B cell (primary cell): ENCODE measurements at regions not wholly inside any gene's neighbourhood (a gene's known extent, or its start where the extent isn't known, plus 50 kb on each side); places are given as distances from the start of the nearest gene placed in this dataset.

Experiments used
- ATAC-seq: fragments of 200-7000 bp; cut with Tn5 transposase; one replicate; pipeline ENCODE4 v1.10.0; 2021; ENCODE audit warnings: low read depth, mild to moderate bottlenecking, moderate number of reproducible peaks, moderate library complexity
- CTCF ChIA-PET: fragments of 350-600 bp; sonication (Branson Sonifier 250); formaldehyde crosslinking; loops from one replicate; lab custom pipeline; 2021; ENCODE audit warnings: antibody characterized with exemption, inconsistent platforms; lab: Charles Lee
- POLR2A ChIA-PET: fragments of 350-600 bp; sonication (Branson Sonifier 250); formaldehyde crosslinking; loops from one replicate; lab custom pipeline; 2021; ENCODE audit warnings: antibody characterized with exemption; lab: Charles Lee
- DNase-seq: peaks from one replicate; pipeline ENCODE4 v3.0.0; 2013
- H2AFZ ChIP-seq: 2 replicates; pipeline ENCODE4 v1.6.1; 2012; ENCODE audit warnings: mild to moderate bottlenecking, low read depth, low read length; ENCODE audit not compliant: insufficient read depth, poor library complexity, severe bottlenecking
- H3K27ac ChIP-seq, 2 donors: 1 replicate in 1 of 2; 2 replicates in 1 of 2; pipeline ENCODE4 v1.5.1; 2012 to 2013; ENCODE audit warnings: low read length in 2 of 2, mild to moderate bottlenecking in 2 of 2, moderate library complexity in 1 of 2
- H3K27me3 ChIP-seq, 4 experiments: fragments of 200-600 bp in 1 of 4; sonication (generic) in 1 of 4; replicated peaks in 1 of 4; 1 replicate in 2 of 4; 2 replicates in 2 of 4; pipeline versions ENCODE4 v1.6.1 to v1.7.0; 2013 to 2016; ENCODE audit warnings: low read length in 3 of 4, mild to moderate bottlenecking in 2 of 4, mixed read lengths in 1 of 4, moderate library complexity in 1 of 4; ENCODE audit not compliant: insufficient read depth in 4 of 4, control insufficient read depth in 3 of 4; ENCODE audit errors: control extremely low read depth in 1 of 4
- H3K36me3 ChIP-seq, 2 experiments: replicated peaks in 1 of 2; 1 replicate in 1 of 2; 2 replicates in 1 of 2; pipeline versions ENCODE4 v1.6.1 to v1.7.1; 2013; ENCODE audit warnings: low read length in 1 of 2; ENCODE audit not compliant: insufficient read depth in 2 of 2, control insufficient read depth in 1 of 2; ENCODE audit errors: control extremely low read depth in 1 of 2, extremely low read depth in 1 of 2
- H3K4me1 ChIP-seq, 2 donors: fragments of 200-600 bp in 1 of 2; sonication (generic) in 1 of 2; 1 replicate in 1 of 2; 2 replicates in 1 of 2; pipeline versions ENCODE4 v1.5.1 to v1.6.1; 2013 to 2017; ENCODE audit warnings: low read length in 2 of 2; ENCODE audit not compliant: control insufficient read depth in 2 of 2, insufficient read depth in 2 of 2
- H3K4me2 ChIP-seq: replicated peaks from 2 replicates; pipeline ENCODE3; 2012; ENCODE audit warnings: mild to moderate bottlenecking, low read depth, low read length; ENCODE audit not compliant: poor library complexity, severe bottlenecking
- H3K4me3 ChIP-seq, 5 experiments: fragments of 200-600 bp in 1 of 5; sonication (generic) in 1 of 5; 1 replicate in 3 of 5; 2 replicates in 2 of 5; pipeline versions ENCODE4 v1.5.1 to v1.7.0; 2011 to 2016; ENCODE audit warnings: low read length in 4 of 5, mild to moderate bottlenecking in 4 of 5, low read depth in 2 of 5, control low read depth in 1 of 5, moderate library complexity in 1 of 5; ENCODE audit not compliant: insufficient read depth in 1 of 5; ENCODE audit errors: control extremely low read depth in 1 of 5, extremely low read depth in 1 of 5
- H3K79me2 ChIP-seq: fragments of 200-600 bp; sonication (generic); one replicate; pipeline ENCODE4 v1.6.0; 2016; ENCODE audit warnings: low read length; ENCODE audit not compliant: control insufficient read depth, insufficient read depth
- H3K9ac ChIP-seq: fragments of 200-600 bp; sonication (generic); 2 replicates; pipeline ENCODE4 v1.6.1; 2017; ENCODE audit warnings: mild to moderate bottlenecking, low read length, moderate library complexity
- H3K9me3 ChIP-seq, 3 donors: one replicate each; pipeline versions ENCODE4 v1.6.1 to v1.7.1; 2013; ENCODE audit warnings: low read length in 2 of 3; ENCODE audit not compliant: control insufficient read depth in 2 of 3, insufficient read depth in 1 of 3; ENCODE audit errors: control extremely low read depth in 1 of 3
- H4K20me1 ChIP-seq: 2 replicates; pipeline ENCODE4 v1.6.0; 2012; ENCODE audit warnings: mild to moderate bottlenecking, low read length; ENCODE audit not compliant: insufficient read depth, control insufficient read depth, poor library complexity, severe bottlenecking
- H3K27ac Mint-ChIP-seq: one replicate; pipeline ENCODE4 v1.8.0; 2021; ENCODE audit warnings: mixed read lengths
- H3K27me3 Mint-ChIP-seq: one replicate; pipeline ENCODE4 v1.8.0; 2021; ENCODE audit warnings: mixed read lengths
- H3K4me1 Mint-ChIP-seq: one replicate; pipeline ENCODE4 v1.8.0; 2021; ENCODE audit warnings: mixed read lengths
- H3K4me3 Mint-ChIP-seq: one replicate; pipeline ENCODE4 v1.8.0; 2021; ENCODE audit warnings: mixed read lengths
- H3K9me3 Mint-ChIP-seq: one replicate; pipeline ENCODE4 v1.8.0; 2022; ENCODE audit warnings: mixed read lengths; ENCODE audit not compliant: insufficient read depth
- EZH2 ChIP-seq: IDR thresholded peaks from 2 replicates; pipeline ENCODE4 v1.6.1; 2012; ENCODE audit warnings: borderline replicate concordance, low read depth, mild to moderate bottlenecking, moderate library complexity, low read length; ENCODE audit not compliant: insufficient read depth, poor library complexity, severe bottlenecking
- WGBS: methylation state at CpG from one replicate; pipeline ENCODE4 v1.1.5; 2013; ENCODE audit warnings: missing lambda C conversion rate; ENCODE audit not compliant: insufficient coverage; 5-methylcytosine and 5-hydroxymethylcytosine counted together
- intact Hi-C: fragments of 100-400 bp; cut with micrococcal nuclease; formaldehyde crosslinking; loops from one replicate; pipeline ENCODE4 v1.10.0; 2022
- TF ChIP-seq, protein P1 (sequence below): fragments of 200-600 bp; IDR thresholded peaks from one replicate; pipeline ENCODE4 v1.8.0; 2022; ENCODE audit warnings: antibody characterized with exemption, mild to moderate bottlenecking

DNA sequence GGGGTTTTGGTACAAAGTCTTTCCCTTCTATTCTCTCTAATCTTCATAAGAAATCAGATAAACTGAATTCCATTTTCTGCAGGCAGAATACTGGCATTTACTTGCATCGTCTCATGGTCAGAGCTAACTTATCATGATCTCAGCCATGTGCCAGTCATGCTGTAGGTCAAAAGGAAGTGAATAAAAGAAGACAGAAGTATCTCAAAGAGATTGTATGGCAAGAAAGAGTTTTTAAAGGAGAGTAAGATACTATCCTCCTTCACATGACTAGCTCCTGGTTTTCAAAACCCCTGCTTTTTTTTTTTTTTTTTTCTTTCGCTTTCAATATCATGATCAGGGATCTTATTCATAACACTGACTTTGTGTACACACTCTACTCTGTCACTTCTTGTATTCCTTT lies 398.3 kb downstream of the C6orf118 start:
- Histone ChIP-seq H3K4me2 (no peak overlapping the region), H3K4me1 (no peaks in the 10 kb centered on the region), H2AFZ (no peak overlapping the region), H3K4me3 (no peak overlapping the region), H4K20me1 (no peaks in the 10 kb centered on the region), H3K36me3 (no peaks in the 10 kb centered on the region), H3K9me3 (peaks cover 0 to 2% (median 0%) of the 10 kb centered on the region in 3 donors), H3K9ac (no peak overlapping the region), H3K27ac (no peak overlapping the region), H3K79me2 (no peaks in the 10 kb centered on the region), H3K27me3 (no peaks in the 10 kb centered on the region)
- CTCF ChIA-PET: no interaction called here
- intact Hi-C loops: no loop called here
- Mint-ChIP-seq H3K4me3 (no peak overlapping the region), H3K9me3 (no peaks in the 10 kb centered on the region), H3K27ac (no peak overlapping the region), H3K4me1 (no peaks in the 10 kb centered on the region), H3K27me3 (no peaks in the 10 kb centered on the region)
- DNase-seq (no peak), ATAC-seq (no peak)
- TF ChIP-seq EZH2: no peak
- TF ChIP-seq, protein P1, sequence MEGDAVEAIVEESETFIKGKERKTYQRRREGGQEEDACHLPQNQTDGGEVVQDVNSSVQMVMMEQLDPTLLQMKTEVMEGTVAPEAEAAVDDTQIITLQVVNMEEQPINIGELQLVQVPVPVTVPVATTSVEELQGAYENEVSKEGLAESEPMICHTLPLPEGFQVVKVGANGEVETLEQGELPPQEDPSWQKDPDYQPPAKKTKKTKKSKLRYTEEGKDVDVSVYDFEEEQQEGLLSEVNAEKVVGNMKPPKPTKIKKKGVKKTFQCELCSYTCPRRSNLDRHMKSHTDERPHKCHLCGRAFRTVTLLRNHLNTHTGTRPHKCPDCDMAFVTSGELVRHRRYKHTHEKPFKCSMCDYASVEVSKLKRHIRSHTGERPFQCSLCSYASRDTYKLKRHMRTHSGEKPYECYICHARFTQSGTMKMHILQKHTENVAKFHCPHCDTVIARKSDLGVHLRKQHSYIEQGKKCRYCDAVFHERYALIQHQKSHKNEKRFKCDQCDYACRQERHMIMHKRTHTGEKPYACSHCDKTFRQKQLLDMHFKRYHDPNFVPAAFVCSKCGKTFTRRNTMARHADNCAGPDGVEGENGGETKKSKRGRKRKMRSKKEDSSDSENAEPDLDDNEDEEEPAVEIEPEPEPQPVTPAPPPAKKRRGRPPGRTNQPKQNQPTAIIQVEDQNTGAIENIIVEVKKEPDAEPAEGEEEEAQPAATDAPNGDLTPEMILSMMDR: no peak
- WGBS: 83% methylated on average over 1 of the region's 2 CpGs
- POLR2A ChIA-PET: no interaction called here

DNA sequence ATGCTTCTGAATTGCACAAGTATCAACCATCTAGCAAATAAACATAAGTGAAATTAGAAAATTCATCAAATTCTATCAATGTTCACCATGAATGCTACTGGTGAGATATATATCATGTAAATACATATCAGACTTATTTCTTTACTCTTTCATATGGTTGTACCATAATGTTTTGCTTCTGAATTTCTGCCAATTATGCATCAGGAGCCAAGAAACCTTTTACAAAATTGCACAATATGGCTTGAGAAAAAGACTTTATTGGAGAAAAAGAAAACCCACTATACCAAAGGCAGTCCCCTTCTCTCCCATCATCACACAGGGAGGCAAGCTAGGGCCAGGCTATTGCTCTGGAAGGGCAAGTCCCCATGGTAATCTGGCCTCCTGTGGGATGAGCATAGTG lies 402.6 kb downstream of the C6orf118 start:
- no peaks in the 10 kb centered on the region for H3K4me1 Mint-ChIP-seq
- no peaks in the 10 kb centered on the region for H4K20me1 ChIP-seq
- ChIA-PET POLR2A (no interaction called here), CTCF (no interaction called here)
- no peak overlapping the region for H3K27ac Mint-ChIP-seq
- no peaks in the 10 kb centered on the region for H3K9me3 Mint-ChIP-seq
- H3K27ac ChIP-seq: no peak overlapping the region
- H3K4me1 ChIP-seq: no peaks in the 10 kb centered on the region
- H3K4me3 Mint-ChIP-seq: no peak overlapping the region
- no peaks in the 10 kb centered on the region for H3K79me2 ChIP-seq
- ATAC-seq: no peak
- DNase-seq: no peak
- H3K9me3 ChIP-seq: peaks cover 0 to 2% (median 0%) of the 10 kb centered on the region in 3 donors
- no peak overlapping the region for H2AFZ ChIP-seq
- no peaks in the 10 kb centered on the region for H3K27me3 ChIP-seq
- intact Hi-C loops: no loop called here
- H3K4me2 ChIP-seq: no peak overlapping the region
- no peak overlapping the region for H3K9ac ChIP-seq
- H3K36me3 ChIP-seq: no peaks in the 10 kb centered on the region
- H3K4me3 ChIP-seq: no peak overlapping the region
- no peaks in the 10 kb centered on the region for H3K27me3 Mint-ChIP-seq
- TF ChIP-seq, protein P1: no peak
- no peak for TF ChIP-seq EZH2
